ENCODE measurements at regions not wholly inside any gene's neighbourhood (a gene's known extent, or its start where the extent isn't known, plus 50 kb on each side); places are given as distances from the start of the nearest gene placed in this dataset.

DNA sequence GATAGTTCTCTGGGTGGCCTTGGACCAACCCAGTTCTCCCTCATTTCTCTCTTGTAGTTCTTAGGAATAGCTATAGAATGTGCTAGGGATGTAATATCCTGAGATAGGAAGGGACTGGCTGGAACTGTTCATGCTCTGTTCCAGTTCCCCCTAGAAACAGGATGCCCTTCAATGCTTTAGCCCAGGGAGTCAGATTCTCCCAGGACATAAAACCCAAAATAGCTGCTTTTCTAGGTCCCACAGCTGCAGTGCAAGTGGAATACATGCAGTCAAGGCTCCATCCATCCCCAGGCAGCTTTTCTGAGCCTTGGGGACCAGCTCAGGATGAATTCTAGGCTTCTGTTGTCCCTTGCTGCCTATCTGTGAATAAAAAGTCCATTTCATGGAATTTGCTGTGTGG is 257.3 kb upstream of the CTAGE1 start:
- H3K36me3 ChIP-seq: no peaks in the 10 kb centered on the region
- ATAC-seq (no peak), DNase-seq (no peak)
- H3K4me3 ChIP-seq: no peak overlapping the region
- H3K9me3 ChIP-seq: peaks cover 0 to 4% of the 10 kb centered on the region in 2 donors
- H3K27me3 ChIP-seq: no peaks in the 10 kb centered on the region
- peaks cover 0 to 7% of the 10 kb centered on the region in 2 donors for H3K4me1 ChIP-seq
- TF ChIP-seq, protein P1, sequence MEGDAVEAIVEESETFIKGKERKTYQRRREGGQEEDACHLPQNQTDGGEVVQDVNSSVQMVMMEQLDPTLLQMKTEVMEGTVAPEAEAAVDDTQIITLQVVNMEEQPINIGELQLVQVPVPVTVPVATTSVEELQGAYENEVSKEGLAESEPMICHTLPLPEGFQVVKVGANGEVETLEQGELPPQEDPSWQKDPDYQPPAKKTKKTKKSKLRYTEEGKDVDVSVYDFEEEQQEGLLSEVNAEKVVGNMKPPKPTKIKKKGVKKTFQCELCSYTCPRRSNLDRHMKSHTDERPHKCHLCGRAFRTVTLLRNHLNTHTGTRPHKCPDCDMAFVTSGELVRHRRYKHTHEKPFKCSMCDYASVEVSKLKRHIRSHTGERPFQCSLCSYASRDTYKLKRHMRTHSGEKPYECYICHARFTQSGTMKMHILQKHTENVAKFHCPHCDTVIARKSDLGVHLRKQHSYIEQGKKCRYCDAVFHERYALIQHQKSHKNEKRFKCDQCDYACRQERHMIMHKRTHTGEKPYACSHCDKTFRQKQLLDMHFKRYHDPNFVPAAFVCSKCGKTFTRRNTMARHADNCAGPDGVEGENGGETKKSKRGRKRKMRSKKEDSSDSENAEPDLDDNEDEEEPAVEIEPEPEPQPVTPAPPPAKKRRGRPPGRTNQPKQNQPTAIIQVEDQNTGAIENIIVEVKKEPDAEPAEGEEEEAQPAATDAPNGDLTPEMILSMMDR (IDR thresholded peaks at IDR 0.05): no peak
- intact Hi-C loops (cut with DNase I): no loop called here
- H3K27ac ChIP-seq: peak overlapping the region in 1 of 2 donors; percentile 5

DNA sequence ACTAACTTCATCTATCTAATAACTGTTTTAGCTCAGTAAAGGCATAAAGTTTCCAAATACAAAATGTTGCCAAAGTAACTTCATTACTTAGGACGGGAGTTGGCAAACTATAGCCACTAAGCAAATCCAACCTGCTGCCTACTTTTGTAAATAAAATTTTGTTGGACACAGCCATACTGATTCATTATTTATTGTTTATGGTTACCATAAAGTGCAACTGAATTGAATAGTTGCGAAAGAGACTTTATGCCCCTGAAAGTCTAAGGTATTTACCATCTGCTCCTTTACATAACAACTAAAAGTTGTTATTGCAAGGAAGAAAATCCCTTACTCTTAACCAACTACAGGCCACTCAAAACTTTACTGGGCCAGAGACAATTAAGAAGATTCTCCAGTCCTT is 256.7 kb upstream of the RBBP8 start:
- no peak for DNase-seq
- intact Hi-C loops (cut with DNase I): no loop called here
- H3K27ac ChIP-seq: no peak overlapping the region
- H3K4me3 ChIP-seq: no peak overlapping the region
- TF ChIP-seq, protein P1 (IDR thresholded peaks at IDR 0.05): no peak
- H3K9me3 ChIP-seq: peaks cover 0 to 4% of the 10 kb centered on the region in 2 donors
- H3K36me3 ChIP-seq: no peaks in the 10 kb centered on the region
- H3K4me1 ChIP-seq: peaks cover under 1 to 1% of the 10 kb centered on the region in 2 donors
- no peaks in the 10 kb centered on the region for H3K27me3 ChIP-seq
- no peak for ATAC-seq

DNA sequence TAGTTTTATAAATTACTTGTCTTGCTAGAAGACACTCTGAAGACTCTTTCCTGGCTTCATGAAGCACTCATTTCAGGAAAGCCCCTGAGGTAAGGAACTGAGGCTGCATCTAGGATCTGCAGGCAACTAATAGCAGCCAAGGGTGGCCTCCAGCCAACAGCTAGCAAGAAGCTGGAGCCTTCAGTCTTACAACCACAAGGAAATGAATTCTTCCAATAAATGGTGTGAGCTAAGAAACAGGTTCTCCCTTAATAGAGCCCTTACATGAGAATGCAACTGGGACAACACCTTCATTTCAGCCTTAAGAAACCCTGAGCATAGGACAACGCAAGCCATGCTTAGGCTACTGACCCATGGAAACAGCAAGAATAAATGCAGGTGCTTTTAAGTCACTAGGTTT is 254.6 kb upstream of the RBBP8 start:
- Histone ChIP-seq H3K4me1 (peaks cover 10 to 19% of the 10 kb centered on the region in 2 donors), H3K9me3 (peaks cover 0 to 4% of the 10 kb centered on the region in 2 donors), H3K36me3 (no peaks in the 10 kb centered on the region), H3K27ac (no peak overlapping the region), H3K4me3 (no peak overlapping the region), H3K27me3 (no peaks in the 10 kb centered on the region)
- TF ChIP-seq, protein P1 (IDR thresholded peaks at IDR 0.05): no peak
- DNase-seq (peak in 1 of 4 donors; percentile 48), ATAC-seq (peak; percentile 14)
- intact Hi-C loops (cut with DNase I): no loop called here

DNA sequence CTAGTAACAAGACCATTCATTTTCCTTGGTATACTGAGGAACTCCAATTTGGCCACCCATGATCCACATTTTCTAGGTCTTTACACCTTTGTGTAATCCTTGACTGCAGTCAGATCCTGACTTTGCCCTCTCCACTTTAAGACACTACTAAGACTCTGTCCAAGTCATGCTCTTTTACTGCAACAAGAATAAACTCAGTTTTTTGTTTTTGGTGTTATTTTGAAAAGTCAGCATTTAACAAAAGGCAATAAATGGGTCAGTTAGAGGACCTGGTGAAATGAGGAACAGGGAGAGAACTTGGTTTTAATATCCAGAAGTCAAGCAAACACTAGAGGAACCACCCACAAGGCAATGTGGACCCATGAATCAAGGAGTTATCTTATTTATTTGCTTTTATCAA is 252.2 kb upstream of the RBBP8 start:
- no peak overlapping the region for H3K4me3 ChIP-seq
- H3K27ac ChIP-seq: no peak overlapping the region
- no peak for DNase-seq
- H3K36me3 ChIP-seq: no peaks in the 10 kb centered on the region
- TF ChIP-seq, protein P1 (IDR thresholded peaks at IDR 0.05): no peak
- peaks cover 10 to 19% of the 10 kb centered on the region in 2 donors for H3K4me1 ChIP-seq
- no peak for ATAC-seq
- no peaks in the 10 kb centered on the region for H3K27me3 ChIP-seq
- no peaks in the 10 kb centered on the region for H3K9me3 ChIP-seq
- intact Hi-C loops (cut with DNase I): no loop called here

DNA sequence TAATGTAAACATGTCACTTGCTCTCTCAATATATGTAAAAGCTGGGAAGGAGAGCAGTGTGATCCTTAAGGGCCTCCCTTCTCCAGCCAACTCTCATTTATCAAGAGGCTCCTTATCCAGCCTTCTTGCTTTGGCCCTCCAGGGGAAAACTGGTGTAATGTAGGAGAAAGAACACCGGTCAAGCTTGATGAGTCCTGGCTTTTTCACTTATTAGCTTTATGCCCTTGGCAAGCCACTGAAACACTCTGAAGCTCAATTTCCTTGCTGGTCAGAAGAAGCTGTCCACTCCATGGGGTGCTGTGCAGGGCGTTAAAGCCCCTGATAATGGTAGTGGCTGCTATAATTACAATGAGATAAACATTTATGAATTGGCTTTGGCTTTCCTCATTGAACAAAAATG is 251.2 kb upstream of the RBBP8 start:
- H3K27ac ChIP-seq: no peak overlapping the region
- DNase-seq: no peak
- no peaks in the 10 kb centered on the region for H3K36me3 ChIP-seq
- no peaks in the 10 kb centered on the region for H3K9me3 ChIP-seq
- intact Hi-C loops (cut with DNase I): no loop called here
- peaks cover 10 to 19% of the 10 kb centered on the region in 2 donors for H3K4me1 ChIP-seq
- peak; percentile 51 for ATAC-seq
- H3K4me3 ChIP-seq: no peak overlapping the region
- TF ChIP-seq, protein P1 (IDR thresholded peaks at IDR 0.05): no peak
- no peaks in the 10 kb centered on the region for H3K27me3 ChIP-seq
